HUDEP-2 (cell line): ENCODE measurements at regions not wholly inside any gene's neighbourhood (a gene's known extent, or its start where the extent isn't known, plus 50 kb on each side); places are given as distances from the start of the nearest gene placed in this dataset.
"Not testable (repeated sequence)": the region's sequence is repeated elsewhere in the genome, so short reads cannot be mapped to it uniquely, and the experiment has no call there.

ENCODE experiments used
- DNase-seq, 76 experiments: peaks; one replicate each; lab custom pipeline; 2025; ENCODE audit not compliant: unreplicated experiment in 76 of 76; lab: John Stamatoyannopoulos, UW

GRCh38 chr12:84079626-84080025 is 833.0 kb downstream of the SLC6A15 start:
- no peak for DNase-seq

DNA sequence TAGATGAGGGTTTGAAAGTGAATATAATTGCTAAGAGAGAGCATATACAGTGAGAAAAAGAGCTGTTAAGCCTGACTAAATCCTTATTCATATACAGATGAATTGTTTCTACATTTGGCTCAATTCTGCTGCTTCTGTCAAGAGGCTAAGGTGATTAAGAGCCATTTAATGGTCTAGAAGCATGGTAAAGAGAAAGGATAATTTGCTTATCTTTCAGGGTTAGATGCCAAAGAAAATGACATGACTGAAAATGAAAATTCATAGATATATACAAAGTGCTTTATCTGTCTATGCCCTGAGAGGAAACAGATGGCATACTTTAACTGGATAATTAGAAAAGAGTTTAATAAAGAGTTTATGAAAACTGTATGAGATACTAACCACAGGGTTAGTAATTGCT is 834.9 kb downstream of the SLC6A15 start:
- peak in 1 of 76 experiments; percentile 31 for DNase-seq

DNA sequence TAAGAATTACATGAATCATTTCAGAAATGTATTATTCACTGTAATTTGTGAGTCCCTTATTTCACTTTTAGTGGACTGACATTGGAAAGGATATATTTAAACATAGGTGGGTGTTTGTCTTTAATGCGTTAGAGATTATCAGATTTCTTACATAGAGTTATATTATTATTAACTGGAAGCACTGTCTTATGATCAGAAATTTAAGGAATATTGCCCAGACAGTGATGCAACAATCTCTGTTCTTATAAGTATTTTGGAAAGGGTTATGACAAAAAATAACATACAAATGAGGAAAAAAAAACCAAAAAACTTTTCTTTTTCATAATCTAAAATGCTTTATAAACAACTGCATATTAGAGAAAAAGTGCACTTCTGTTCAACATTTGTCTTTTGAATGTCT is 836.6 kb downstream of the SLC6A15 start:
- DNase-seq = no peak

DNA sequence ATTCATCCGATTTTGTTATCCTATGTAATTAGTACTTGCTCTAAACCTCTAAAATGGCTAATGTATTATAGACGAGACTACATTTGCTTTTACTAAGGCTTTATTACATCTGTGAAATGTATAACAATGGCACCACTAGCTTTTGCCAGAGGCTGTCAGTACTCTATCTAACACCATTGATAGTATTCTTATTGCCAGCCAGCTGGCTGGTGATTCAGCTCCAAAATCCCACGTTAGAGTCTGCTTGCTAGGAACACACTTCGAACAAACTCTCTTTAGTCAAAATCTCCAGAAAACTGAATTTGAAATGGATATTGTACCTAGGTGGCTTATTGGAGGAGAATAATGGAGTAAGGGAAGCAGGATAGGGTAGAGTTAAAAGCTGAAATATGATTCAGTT is 839.2 kb downstream of the SLC6A15 start:
- no peak for DNase-seq

DNA sequence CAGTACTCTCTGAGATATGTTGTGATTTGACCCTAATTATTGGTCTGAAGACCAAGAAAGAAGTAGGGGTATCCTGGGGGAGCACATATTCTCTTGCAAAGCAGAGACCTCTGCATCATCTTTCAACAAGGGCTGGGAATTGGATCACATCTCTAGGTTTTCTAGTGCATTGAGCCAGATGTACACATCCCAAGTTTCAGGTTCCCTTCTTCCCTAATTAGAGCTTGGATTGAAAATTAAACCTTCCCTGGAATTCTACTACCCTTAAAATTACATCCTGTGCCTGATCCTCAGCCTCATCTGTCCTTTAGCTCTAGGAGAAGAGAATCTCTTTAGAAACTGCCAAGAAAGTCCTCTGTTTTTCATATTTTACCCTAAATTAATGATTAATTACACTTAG is 839.6 kb downstream of the SLC6A15 start:
- DNase-seq = no peak

DNA sequence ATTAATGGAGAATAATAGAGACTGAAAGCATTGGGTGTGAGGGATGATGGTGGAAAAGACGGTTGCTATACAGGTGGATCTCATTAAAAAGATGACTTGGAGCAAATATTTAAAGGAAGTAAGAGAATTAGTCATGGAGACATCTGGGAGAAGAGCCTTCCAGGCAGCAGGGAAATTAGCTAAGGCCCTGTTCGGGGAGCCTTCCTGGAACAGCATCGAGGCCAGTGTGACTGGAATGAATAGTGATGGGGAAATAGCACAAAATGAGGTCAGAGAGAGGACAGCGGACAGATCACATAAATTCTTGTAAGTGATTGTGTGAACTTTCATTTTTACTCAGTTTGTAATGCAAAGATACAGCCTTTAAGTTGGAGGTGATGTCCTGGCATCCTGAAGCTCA is 842.3 kb downstream of the SLC6A15 start:
- no peak for DNase-seq

- DNase-seq = no peak
These were observed 842.9 kb downstream of the SLC6A15 start for GRCh38 chr12:84069699-84070098.

- DNase-seq = no peak
These were observed 843.4 kb downstream of the SLC6A15 start for GRCh38 chr12:84069198-84069597.

DNA sequence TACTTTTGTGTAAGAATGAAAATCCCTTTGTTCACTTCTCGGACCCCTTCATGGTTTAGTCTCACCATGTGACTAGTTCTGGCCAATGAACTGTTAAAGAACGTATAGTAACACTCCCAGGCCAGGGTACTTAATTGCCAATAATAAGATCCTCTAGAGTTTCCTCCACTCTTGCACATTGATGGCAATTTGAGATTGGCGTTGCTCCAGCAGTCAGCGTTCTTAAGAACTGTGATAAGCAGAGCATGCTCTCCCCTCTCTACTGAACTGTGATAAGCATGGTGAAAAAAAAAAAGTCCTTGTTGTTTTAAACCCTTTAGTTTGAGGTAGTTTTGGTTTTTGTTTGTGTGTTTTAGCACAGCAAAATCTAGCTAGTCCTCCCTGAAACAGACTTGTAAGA is 854.5 kb downstream of the SLC6A15 start:
- peak in 20 of 76 experiments; percentile 12 to 83 (median 59) for DNase-seq

DNA sequence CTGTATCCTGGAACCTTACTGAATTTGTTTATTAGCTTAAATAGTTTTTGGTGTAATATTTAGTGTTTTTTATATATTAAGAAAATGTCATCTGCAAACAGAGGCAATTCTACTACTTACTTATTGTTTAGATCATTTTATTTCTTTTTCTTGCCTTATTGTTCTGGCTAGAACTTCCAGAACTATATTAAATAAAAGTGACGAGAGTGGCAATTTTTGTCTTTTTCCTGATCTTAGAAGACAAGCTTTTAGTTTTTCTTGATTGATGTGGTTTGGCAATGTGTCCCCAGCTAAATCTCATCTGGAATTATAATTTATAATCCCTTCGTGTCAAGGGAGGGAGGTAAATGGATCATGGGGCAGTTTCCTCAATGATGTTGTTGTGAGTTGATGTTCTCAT is 857.8 kb downstream of the SLC6A15 start:
- no peak for DNase-seq

DNA sequence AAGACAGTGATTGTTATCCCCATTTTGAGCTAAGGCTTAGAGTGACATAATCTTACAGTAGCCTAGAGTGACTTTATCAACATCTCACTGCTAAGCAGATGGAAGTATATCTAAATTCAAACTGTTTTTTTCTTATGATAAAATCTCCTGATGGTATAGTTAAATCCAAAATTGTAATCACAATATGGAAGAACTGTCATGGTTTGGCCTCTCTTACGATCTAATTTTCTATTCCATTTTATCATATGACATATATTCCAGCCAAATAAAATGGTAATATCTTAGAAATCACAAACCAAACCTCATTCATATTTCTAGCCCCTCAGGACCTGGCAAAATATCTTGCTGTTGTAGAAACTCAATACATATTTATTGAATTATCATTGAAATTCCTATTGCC is 864.7 kb downstream of the SLC6A15 start:
- DNase-seq = no peak

DNA sequence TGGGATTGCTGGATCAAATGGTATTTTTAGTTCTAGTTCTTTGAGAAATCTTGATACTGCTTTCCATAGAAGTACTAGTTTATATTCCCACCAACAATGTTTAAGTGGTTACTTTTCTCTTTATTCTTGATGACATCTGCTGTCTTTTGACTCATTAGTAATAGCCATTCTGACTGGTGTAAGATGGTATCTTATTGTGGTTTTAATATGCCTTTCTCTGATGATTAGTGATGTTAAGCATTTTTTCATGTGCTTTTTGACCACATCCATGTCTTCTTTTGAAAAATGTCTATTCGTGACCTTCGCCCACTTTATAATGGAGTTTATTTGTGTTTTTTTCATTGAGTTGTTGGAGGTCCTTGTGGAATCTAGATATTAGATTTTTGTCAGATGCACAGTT is 865.7 kb downstream of the SLC6A15 start:
- no peak for DNase-seq

DNA sequence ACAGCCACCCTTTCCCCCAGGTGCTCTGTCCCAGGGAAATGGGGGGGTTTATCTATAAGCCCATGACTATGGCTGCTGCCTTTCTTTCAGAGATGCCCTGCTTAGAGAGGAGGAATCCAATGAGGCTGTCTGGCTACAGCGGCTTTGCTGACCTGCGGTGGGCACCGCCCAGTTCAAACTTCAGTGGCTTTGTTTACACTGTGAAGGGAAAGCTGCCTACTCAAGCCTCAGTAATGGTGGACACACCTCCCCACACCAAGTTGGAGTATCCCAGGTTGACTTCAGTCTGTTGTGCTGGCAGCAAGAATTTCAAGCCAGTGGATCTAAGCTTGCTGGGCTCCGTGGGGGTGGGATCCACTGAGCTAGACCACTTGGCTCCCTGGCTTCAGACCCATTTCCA is 869.2 kb downstream of the SLC6A15 start:
- DNase-seq = no peak

- DNase-seq = no peak
These were observed 874.4 kb downstream of the SLC6A15 start for GRCh38 chr12:84038242-84038641.

DNA sequence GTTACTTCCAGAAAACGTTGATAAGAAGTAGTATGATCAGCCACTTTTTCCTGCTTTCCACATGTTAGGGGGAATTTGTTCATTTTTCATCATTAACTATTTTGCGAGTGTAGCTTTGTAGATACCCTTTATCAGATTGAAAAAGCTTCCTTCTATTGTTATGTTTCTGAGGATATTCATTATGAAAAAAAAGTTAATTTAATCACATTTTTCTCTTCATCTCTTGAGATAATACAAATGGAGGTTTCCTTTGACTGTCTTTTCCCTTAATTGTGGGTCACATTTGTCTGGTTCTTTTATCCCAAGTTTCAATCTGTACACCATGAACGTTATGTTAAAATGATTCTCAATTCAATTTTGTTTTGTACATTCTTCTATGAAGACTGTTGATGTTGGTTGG is 875.7 kb downstream of the SLC6A15 start:
- DNase-seq = no peak

DNA sequence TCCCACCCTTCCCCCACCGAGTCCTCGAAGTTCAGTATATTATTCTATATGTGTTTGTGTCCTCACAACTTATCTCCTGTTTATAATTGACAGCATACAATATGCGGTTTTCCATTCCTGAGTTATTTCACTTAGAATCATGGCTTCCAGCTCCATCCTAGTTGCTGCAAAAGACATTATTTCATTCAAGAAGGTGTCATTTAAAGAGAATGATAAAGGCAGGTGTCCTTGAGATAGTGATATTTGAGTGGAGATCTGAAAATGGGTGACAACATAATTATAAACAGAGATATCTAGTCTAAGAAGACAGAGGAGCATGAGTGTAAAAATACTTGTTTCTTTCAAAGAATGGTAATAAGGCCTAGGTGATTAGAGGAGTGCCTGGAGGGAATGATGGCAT is 876.8 kb downstream of the SLC6A15 start:
- DNase-seq = no peak

GRCh38 chr12:84034871-84035270 is 877.7 kb downstream of the SLC6A15 start:
- no peak for DNase-seq

- DNase-seq = no peak
These were observed 879.4 kb downstream of the SLC6A15 start for GRCh38 chr12:84033162-84033561.

GRCh38 chr12:84018556-84019179 is 893.9 kb downstream of the SLC6A15 start:
- not testable (repeated sequence) for DNase-seq

GRCh38 chr12:84016956-84017355 is 895.6 kb downstream of the SLC6A15 start:
- no peak for DNase-seq

- DNase-seq = no peak
These were observed 915.2 kb downstream of the SLC6A15 start for GRCh38 chr12:83997423-83997822.

- DNase-seq = no peak
These were observed 915.9 kb downstream of the SLC6A15 start for GRCh38 chr12:83996671-83997070.

DNA sequence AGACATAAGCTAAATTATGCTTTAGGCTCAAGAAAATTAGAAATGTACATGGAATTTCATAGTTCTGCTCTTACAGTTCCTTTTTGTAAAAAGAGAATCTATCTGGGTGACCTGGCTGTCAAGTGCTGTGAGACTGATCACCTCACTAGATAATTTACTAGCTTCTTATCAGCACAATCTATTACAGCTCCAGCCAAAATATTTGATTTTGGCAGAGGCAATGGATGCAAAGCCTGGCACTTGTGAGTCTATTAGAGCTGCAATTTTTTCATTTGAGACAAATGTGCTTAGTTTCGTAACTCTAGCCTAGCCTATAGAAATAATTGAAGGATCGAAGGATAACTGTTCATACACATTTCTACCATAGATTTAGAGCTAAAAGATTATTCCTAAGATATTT is 927.5 kb downstream of the SLC6A15 start:
- no peak for DNase-seq
